ENCODE measurements at regions not wholly inside any gene's neighbourhood (a gene's known extent, or its start where the extent isn't known, plus 50 kb on each side); places are given as distances from the start of the nearest gene placed in this dataset.

DNA sequence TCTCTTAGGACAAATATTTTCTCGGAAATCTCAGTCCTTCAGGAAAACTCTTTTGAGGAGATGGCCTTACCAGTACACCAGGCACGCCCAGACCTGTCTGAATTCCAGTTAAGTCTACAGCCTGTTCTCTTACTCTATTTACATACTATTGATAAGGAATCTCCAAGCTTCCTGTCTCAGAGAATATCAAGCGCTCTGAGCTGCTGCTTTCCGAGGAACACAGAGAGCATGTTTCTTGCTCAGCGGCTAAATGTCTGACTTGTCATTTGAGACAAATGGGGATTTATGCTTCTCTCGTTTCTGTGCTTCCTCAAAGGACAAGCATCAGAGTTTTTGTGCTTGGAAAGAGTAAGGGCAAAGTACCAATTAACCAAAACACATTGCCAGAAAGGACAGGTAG, 112.4 kb upstream of the CCDC54 start:
- DNase-seq, result no peak
- no peaks in the 10 kb centered on the region for H3K27me3 ChIP-seq (ENCODE audit: insufficient read depth, low read depth, severe bottlenecking)
- H3K27ac ChIP-seq, result no peak overlapping the region
- H3K36me3 ChIP-seq, result no peaks in the 10 kb centered on the region
- TF ChIP-seq, protein P1, sequence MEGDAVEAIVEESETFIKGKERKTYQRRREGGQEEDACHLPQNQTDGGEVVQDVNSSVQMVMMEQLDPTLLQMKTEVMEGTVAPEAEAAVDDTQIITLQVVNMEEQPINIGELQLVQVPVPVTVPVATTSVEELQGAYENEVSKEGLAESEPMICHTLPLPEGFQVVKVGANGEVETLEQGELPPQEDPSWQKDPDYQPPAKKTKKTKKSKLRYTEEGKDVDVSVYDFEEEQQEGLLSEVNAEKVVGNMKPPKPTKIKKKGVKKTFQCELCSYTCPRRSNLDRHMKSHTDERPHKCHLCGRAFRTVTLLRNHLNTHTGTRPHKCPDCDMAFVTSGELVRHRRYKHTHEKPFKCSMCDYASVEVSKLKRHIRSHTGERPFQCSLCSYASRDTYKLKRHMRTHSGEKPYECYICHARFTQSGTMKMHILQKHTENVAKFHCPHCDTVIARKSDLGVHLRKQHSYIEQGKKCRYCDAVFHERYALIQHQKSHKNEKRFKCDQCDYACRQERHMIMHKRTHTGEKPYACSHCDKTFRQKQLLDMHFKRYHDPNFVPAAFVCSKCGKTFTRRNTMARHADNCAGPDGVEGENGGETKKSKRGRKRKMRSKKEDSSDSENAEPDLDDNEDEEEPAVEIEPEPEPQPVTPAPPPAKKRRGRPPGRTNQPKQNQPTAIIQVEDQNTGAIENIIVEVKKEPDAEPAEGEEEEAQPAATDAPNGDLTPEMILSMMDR (IDR thresholded peaks at IDR 0.05; ENCODE audit: low read depth, low read length), result no peak
- no peak overlapping the region for H3K4me3 ChIP-seq (ENCODE audit: low read depth, low read length)
- no peaks in the 10 kb centered on the region for H3K9me3 ChIP-seq (ENCODE audit: severe bottlenecking)

DNA sequence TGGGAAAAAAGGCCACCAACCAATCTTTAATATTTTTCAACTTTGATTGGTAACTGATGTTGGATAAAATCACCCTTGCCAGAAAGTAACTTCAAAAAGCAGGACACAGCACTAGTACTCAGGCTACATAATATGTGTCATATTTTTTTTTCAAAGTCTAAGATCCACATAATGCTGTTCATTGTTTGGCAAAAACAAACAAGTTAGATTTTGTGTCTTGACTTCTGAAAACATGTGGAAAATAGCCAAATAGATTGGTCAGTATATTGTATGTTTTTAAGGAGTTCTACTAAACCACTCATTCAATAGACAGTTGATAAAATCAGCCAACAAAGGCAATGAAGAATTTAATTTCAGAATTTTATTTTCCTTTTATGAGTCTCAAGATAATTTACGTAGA, 111.7 kb upstream of the CCDC54 start:
- Histone ChIP-seq H3K9me3 (ENCODE audit: severe bottlenecking) (no peaks in the 10 kb centered on the region), H3K4me3 (ENCODE audit: low read depth, low read length) (no peak overlapping the region), H3K36me3 (no peaks in the 10 kb centered on the region), H3K27ac (no peak overlapping the region), H3K27me3 (ENCODE audit: insufficient read depth, low read depth, severe bottlenecking) (no peaks in the 10 kb centered on the region)
- TF ChIP-seq, protein P1 (IDR thresholded peaks at IDR 0.05; ENCODE audit: low read depth, low read length), result no peak
- DNase-seq, result no peak

DNA sequence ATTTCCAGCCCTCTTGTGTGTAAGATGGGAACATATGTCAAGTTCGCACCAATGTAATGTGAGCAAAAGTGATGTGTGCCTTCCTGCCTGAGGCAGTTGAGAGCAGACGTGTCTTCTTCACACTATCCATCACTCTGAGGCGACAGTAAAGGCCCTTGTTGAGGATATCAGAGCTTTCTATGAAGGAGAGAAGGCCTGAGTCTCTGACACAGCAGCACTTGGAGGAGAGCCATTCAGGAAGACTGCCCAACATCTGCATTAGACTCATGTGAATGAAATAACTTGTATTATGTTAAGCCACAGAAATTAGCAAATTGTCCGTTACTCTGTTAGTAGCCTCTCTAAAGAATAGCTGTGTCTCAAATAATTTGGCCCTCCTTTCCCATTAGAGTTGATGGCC, 108.8 kb upstream of the CCDC54 start:
- DNase-seq, result no peak
- Histone ChIP-seq H3K27ac (no peak overlapping the region), H3K27me3 (ENCODE audit: insufficient read depth, low read depth, severe bottlenecking) (no peaks in the 10 kb centered on the region), H3K9me3 (ENCODE audit: severe bottlenecking) (no peaks in the 10 kb centered on the region), H3K4me3 (ENCODE audit: low read depth, low read length) (no peak overlapping the region), H3K36me3 (no peaks in the 10 kb centered on the region)
- TF ChIP-seq, protein P1 (IDR thresholded peaks at IDR 0.05; ENCODE audit: low read depth, low read length), result no peak

DNA sequence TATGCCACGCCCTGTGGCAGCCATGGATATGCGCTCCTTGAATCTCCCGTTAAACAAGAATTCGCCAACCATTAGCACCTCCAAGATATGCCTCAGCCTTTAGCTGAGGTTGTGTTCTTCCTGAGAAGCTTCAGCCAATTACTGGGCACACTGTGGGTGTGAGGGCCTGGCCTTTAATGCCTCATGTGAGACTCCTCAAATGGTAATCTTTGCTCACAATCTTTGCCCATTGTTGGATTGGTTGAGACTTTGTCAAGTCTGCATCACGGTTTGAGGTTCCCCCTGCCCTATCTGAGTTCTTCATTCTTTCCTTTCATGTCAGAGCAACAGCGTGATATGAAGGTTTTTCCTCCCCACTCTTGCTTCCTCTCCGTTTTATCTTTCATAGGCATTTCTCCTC, 108.1 kb upstream of the CCDC54 start:
- TF ChIP-seq, protein P1 (IDR thresholded peaks at IDR 0.05; ENCODE audit: low read depth, low read length), result no peak

DNA sequence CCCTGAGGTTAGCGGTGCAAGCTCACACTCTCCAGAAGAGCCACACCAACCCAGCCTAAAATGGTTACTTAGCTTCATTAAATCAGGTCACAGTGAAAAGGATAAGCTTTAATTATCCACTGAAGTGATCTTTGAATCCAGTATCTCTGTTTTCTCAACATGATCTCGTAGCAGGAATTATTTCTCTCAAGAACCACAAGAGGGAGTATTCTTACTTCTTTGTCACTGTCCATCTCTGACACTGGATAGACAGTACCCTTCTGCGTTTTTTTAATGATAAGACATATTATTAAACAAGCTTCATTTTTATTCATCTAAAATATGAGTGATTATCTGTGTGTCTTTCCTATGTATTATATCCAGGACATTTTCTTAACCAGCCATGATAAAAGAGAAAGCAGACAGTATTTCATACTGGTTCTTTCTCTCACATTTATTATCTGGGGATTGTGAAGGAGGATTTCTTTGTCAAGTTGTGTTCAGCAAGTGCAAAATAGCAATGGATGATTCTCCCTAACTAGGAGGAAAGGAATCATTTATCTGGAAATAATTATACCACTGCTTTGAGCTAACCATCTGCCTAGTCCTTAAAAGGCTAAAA, 105.4 kb upstream of the CCDC54 start:
- TF ChIP-seq, protein P1 (IDR thresholded peaks at IDR 0.05; ENCODE audit: low read depth, low read length), result no peak
- no peak for DNase-seq

More for the DNA sequence above, 108.1 kb upstream of the CCDC54 start:
- no peaks in the 10 kb centered on the region for H3K27me3 ChIP-seq (ENCODE audit: insufficient read depth, low read depth, severe bottlenecking)
- H3K9me3 ChIP-seq (ENCODE audit: severe bottlenecking), result no peaks in the 10 kb centered on the region
- no peak for DNase-seq
- H3K36me3 ChIP-seq, result no peaks in the 10 kb centered on the region
- H3K4me3 ChIP-seq (ENCODE audit: low read depth, low read length), result no peak overlapping the region
- no peak overlapping the region for H3K27ac ChIP-seq

DNA sequence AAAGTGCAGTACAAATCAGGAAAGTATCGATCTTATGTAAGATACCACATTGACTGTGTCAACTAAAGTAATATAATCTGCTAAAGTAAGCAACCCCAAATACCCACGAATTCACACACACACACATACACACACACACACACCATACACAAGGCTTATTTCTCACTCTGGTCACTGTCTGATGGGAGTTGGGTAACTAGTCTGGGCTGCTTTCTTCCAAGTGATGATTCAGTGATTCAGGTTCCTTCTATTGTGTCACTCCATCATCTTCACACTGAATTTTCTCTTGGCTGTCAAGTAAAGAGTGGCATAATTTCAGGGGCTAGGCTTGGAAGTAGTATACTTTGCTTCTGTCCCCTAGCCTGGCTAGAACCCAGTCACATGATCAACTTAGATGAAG, 104.8 kb upstream of the CCDC54 start:
- Histone ChIP-seq H3K27me3 (ENCODE audit: insufficient read depth, low read depth, severe bottlenecking) (no peaks in the 10 kb centered on the region), H3K9me3 (ENCODE audit: severe bottlenecking) (no peaks in the 10 kb centered on the region), H3K27ac (no peak overlapping the region), H3K4me3 (ENCODE audit: low read depth, low read length) (no peak overlapping the region), H3K36me3 (no peaks in the 10 kb centered on the region)
- TF ChIP-seq, protein P1 (IDR thresholded peaks at IDR 0.05; ENCODE audit: low read depth, low read length), result no peak
- no peak for DNase-seq

More for the DNA sequence above, 105.4 kb upstream of the CCDC54 start:
- no peaks in the 10 kb centered on the region for H3K9me3 ChIP-seq (ENCODE audit: severe bottlenecking)
- no peaks in the 10 kb centered on the region for H3K27me3 ChIP-seq (ENCODE audit: insufficient read depth, low read depth, severe bottlenecking)
- no peak overlapping the region for H3K27ac ChIP-seq
- no peaks in the 10 kb centered on the region for H3K36me3 ChIP-seq
- no peak overlapping the region for H3K4me3 ChIP-seq (ENCODE audit: low read depth, low read length)
